NCI-H2227 treated with DMSO at 0.1 percent for 48 hours (cell line): ENCODE measurements at regions not wholly inside any gene's neighbourhood (a gene's known extent, or its start where the extent isn't known, plus 50 kb on each side); places are given as distances from the start of the nearest gene placed in this dataset.

Experiments
- DNase-seq: peaks from one replicate; lab custom pipeline; 2025; lab: John Stamatoyannopoulos, UW

- DNase-seq: no peak
These were observed 64.8 kb upstream of the LOXL4 start for GRCh38 chr10:98332623-98333269.

- no peak for DNase-seq
These were observed 63.9 kb upstream of the LOXL4 start for GRCh38 chr10:98331885-98332284.

- DNase-seq: no peak
These were observed 63.0 kb upstream of the LOXL4 start for GRCh38 chr10:98330987-98331386.

GRCh38 chr10:98328640-98329039, 60.6 kb upstream of the LOXL4 start:
- no peak for DNase-seq

GRCh38 chr10:98328163-98328562, 60.2 kb upstream of the LOXL4 start:
- DNase-seq: no peak

GRCh38 chr10:98326621-98327027, 58.6 kb upstream of the LOXL4 start:
- peak; percentile 6 for DNase-seq

- no peak for DNase-seq
These were observed 55.5 kb upstream of the LOXL4 start for GRCh38 chr10:98323221-98324164.

- peak; percentile 12 for DNase-seq
These were observed 53.3 kb upstream of the LOXL4 start for GRCh38 chr10:98321186-98321780.

GRCh38 chr10:98320486-98321185, 52.6 kb upstream of the LOXL4 start:
- DNase-seq: no peak

- DNase-seq: no peak
These were observed 50.9 kb upstream of the LOXL4 start for GRCh38 chr10:98318861-98319260.
